ENCODE measurements at regions not wholly inside any gene's neighbourhood (a gene's known extent, or its start where the extent isn't known, plus 50 kb on each side); places are given as distances from the start of the nearest gene placed in this dataset.

DNA sequence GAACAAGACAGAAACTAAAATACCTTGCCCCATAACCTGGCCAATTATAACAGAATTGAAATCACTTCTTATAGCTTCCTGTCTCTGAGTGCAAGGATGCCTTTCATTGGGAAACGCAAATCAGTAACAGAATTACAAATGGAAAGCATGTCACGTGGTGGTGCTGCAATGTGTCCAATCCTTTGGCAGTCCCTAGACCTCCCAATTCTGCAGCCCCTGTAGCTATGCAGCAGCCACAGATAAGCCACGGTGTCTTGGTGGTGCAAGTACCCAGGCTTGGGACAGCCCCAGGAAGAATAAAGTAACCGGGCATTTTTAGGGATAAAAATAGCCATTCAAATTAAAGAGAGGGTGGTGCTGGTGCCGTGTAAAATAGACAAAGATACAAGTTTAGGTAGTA lies 134.6 kb upstream of the CCN2 start (continued):
- TF ChIP-seq, protein P1, sequence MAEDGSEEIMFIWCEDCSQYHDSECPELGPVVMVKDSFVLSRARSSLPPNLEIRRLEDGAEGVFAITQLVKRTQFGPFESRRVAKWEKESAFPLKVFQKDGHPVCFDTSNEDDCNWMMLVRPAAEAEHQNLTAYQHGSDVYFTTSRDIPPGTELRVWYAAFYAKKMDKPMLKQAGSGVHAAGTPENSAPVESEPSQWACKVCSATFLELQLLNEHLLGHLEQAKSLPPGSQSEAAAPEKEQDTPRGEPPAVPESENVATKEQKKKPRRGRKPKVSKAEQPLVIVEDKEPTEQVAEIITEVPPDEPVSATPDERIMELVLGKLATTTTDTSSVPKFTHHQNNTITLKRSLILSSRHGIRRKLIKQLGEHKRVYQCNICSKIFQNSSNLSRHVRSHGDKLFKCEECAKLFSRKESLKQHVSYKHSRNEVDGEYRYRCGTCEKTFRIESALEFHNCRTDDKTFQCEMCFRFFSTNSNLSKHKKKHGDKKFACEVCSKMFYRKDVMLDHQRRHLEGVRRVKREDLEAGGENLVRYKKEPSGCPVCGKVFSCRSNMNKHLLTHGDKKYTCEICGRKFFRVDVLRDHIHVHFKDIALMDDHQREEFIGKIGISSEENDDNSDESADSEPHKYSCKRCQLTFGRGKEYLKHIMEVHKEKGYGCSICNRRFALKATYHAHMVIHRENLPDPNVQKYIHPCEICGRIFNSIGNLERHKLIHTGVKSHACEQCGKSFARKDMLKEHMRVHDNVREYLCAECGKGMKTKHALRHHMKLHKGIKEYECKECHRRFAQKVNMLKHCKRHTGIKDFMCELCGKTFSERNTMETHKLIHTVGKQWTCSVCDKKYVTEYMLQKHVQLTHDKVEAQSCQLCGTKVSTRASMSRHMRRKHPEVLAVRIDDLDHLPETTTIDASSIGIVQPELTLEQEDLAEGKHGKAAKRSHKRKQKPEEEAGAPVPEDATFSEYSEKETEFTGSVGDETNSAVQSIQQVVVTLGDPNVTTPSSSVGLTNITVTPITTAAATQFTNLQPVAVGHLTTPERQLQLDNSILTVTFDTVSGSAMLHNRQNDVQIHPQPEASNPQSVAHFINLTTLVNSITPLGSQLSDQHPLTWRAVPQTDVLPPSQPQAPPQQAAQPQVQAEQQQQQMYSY (CRISPR knock-in tag; IDR thresholded peaks at IDR 0.05), result no peak
- no peak for TF ChIP-seq JUN (CRISPR knock-in tag; IDR thresholded peaks at IDR 0.05)
- no peak for TF ChIP-seq NFYB (CRISPR knock-in tag; conservative IDR thresholded peaks at IDR 0.05; ENCODE audit: low read depth)
- TF ChIP-seq GABPB1 (CRISPR knock-in tag; IDR thresholded peaks at IDR 0.05), result no peak

- peak overlapping the region; percentile 13; the same call in 1 of the 2 replicates for H3K27ac Mint-ChIP-seq
- H3K27me3 Mint-ChIP-seq (ENCODE audit: low read depth), result no peaks in the 10 kb centered on the region
- H3K4me1 Mint-ChIP-seq, result peaks cover 35% of the 10 kb centered on the region
- TF ChIP-seq TEAD1 (CRISPR knock-in tag; IDR thresholded peaks at IDR 0.05) (no peak), FOXP1 (CRISPR knock-in tag; IDR thresholded peaks at IDR 0.05; ENCODE audit: borderline replicate concordance) (no peak), ZNF512 (CRISPR knock-in tag; IDR thresholded peaks at IDR 0.05; ENCODE audit: borderline replicate concordance) (no peak), ZNF219 (CRISPR knock-in tag; IDR thresholded peaks at IDR 0.05; ENCODE audit: borderline replicate concordance) (no peak)
- TF ChIP-seq, protein P1 (CRISPR knock-in tag; IDR thresholded peaks at IDR 0.05), result no peak
- DNase-seq (ENCODE audit: low spot score), result no peak
- CTCF ChIA-PET, result no interaction called here
- H3K9me3 Mint-ChIP-seq, result peaks cover 5% of the 10 kb centered on the region; the same call in 1 of the 2 replicates
- no peaks in the 10 kb centered on the region for H3K36me3 Mint-ChIP-seq
- H3K4me3 Mint-ChIP-seq, result no peak overlapping the region
- POLR2A ChIA-PET, result no interaction called here
- ATAC-seq, result no peak
Measured at GRCh38 chr6:132084811-132085509, 133.8 kb upstream of the CCN2 start.

DNA sequence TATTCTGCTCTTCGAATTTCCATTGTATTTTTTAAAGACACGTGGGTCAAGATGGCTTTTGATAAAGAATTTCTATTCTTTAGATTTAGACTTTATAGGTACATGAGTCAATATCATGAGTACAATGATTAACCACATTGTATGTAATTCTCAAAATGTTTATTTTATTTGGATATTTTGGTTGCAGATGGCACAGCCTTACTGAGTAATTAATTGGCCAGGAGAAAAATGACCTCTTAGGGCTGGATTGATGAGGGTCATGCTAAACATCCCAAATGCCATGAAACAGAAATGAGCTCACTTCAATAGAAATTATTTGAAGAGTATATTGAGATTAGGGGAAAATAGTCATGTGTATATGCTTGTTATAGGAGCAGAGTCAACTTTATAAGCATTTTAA lies 131.2 kb upstream of the CCN2 start:
- ChIA-PET POLR2A (no interaction called here), CTCF (no interaction called here)
- Mint-ChIP-seq H3K36me3 (no peaks in the 10 kb centered on the region), H3K27ac (no peak overlapping the region), H3K27me3 (ENCODE audit: low read depth) (no peaks in the 10 kb centered on the region), H3K4me1 (peaks cover 16% of the 10 kb centered on the region), H3K9me3 (no peaks in the 10 kb centered on the region), H3K4me3 (no peak overlapping the region)
- DNase-seq (ENCODE audit: low spot score), result no peak
- ATAC-seq, result no peak
- TF ChIP-seq NFYB (CRISPR knock-in tag; conservative IDR thresholded peaks at IDR 0.05; ENCODE audit: low read depth), result no peak
- no peak for TF ChIP-seq PRRX2 (CRISPR knock-in tag; IDR thresholded peaks at IDR 0.05)
- TF ChIP-seq ATF1 (CRISPR knock-in tag; IDR thresholded peaks at IDR 0.05), result no peak
- TF ChIP-seq ZNF121 (CRISPR knock-in tag; IDR thresholded peaks at IDR 0.05), result no peak
- no peak for TF ChIP-seq ATF3 (CRISPR knock-in tag; conservative IDR thresholded peaks at IDR 0.05)
- no peak for TF ChIP-seq HMGXB4 (CRISPR knock-in tag; IDR thresholded peaks at IDR 0.05)
